ENCODE measurements at regions not wholly inside any gene's neighbourhood (a gene's known extent, or its start where the extent isn't known, plus 50 kb on each side); places are given as distances from the start of the nearest gene placed in this dataset.
"Not testable (repeated sequence)": the region's sequence is repeated elsewhere in the genome, so short reads cannot be mapped to it uniquely, and the experiment has no call there.

DNA sequence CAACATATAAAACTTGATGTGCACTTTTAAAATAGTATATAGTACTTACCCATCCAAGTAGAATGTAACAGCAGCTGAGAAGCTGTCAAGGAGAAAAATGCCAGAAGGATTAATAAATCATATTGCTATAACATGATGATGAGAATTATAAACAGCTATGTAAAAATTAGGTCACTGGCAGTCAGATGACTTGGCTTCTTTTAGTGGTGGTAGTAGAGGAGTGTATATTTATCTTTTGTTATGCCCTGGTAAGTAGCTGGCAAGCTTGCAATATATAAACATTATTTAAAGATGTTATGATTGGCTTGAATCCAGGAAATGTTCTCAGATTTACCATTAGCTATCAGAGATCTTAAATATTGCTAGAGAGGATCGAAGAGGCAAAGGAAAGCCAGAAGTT is 471.0 kb upstream of the MGAT4C start:
- DNase-seq = no peak

DNA sequence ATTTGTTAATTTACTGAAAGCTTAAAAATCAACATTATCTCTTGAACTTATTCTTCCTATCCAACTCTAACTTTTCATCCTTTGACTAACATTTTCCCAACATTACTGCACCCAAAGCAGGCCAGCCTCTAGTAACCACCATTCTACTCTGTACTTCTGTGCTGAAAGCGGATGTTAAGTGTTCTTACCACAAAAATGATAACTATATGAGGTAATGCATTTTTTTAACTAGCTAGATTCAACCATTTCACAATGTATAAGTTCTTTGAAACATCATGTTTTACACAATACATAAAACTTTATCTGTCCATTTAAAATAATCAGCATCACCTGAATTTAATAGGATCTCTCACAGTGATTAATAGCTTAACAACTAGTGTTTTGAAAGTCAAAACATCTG is 468.5 kb upstream of the MGAT4C start:
- DNase-seq = no peak

DNA sequence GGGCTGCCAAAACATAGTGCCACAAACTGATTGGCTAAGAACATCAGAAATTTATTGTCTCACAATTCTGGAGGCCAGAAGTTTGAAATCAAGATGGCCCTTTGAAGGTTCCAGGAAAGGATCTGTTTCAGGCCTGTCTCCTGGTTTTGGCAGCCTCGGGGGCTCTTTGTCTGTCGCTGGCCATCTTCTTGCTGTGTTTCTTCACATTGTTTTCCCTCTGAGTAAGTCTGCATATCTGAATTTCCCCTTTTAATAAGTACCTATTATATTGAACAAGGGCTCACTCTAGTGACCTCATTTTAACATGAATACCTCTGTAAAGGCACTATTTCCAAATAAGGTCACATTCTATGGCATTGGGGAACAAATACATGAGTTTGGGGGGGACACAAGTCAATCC is 467.1 kb upstream of the MGAT4C start:
- no peak for DNase-seq

DNA sequence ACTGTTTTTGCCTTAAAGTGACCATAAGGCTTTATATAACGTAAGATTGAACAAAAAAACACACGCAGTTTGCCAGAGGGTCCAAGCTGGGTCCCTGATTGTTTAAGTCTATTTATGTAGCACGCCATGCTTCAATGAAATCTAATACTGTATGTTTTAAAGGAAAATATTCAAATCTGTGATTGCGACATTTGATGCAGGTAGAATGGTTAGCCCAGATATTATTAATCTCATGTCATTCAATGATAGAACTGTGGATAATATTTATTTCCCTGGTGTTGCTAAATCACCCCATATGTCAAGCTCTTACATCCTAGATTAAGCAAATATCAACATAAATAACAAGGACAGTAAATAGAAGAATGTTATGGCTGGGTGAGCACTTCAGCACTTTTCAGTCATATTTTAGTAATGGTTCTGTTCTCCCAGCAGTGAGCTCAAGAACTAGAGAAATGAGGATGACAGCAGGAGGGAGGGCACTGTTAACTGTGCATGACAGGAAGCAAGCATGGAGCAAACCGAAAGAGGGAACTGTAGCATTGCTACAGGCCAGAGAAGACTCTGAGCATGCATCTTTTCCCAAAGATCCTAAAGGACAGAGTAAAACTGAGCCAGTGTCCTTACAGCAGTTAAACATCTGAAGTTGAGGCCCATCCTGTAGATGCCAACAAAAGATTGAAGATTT is 465.7 kb upstream of the MGAT4C start:
- DNase-seq = no peak

DNA sequence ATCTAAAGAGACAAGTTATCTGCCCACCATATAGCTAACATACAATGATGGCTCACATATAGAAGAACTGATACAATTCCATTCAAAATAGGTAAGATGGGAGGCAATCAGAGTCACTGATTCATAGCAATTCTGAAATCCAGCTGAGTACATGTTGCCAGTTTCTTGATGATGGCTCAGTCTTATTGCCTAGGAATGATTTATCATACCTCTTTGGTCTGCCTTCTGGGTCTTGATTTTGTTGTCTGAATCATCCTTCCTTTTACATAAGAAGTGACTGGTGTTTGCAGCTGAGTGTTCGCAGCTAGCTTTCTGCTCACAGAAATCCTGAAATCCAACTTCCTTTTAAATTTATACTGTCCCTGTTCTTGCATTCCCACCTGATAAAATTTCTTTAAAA is 463.2 kb upstream of the MGAT4C start:
- no peak for DNase-seq

DNA sequence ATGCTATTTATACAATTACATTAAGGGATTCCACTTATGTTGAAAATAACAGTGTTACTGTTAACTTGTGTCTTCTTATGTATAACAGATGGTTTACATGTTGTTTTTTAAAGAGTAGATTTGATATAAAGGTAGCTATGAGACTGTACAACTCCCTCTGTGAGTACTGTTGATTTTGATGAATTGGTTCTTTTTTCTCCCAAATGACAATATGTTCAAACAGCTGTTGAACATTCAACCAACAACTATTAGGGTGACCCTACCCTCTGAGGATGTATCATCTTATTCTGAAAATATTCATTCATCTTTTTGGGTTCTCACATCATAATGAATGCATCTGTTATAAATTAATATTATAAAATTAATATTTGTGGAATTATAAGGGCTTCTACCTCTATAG is 456.9 kb upstream of the MGAT4C start:
- DNase-seq = no peak

DNA sequence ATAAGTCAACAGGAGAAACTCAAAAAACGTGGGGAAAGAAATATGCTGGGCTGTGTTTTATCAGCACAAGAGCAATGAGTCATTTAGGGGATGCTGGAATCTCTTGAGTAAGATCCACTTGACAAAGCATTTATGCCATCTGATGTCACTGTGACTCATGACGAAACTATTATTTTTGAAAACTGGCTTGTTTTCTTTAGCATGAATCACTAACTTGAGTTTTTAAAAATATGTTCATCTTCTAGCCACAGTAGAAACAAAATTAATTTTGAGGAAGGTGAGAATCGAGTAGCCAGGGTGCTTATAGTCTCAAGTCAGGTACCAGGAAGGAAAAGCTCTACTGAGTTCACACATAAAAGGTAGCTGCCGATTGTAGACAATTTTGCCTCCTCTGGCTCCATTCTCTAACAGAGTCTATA is 456.2 kb upstream of the MGAT4C start:
- DNase-seq = no peak

DNA sequence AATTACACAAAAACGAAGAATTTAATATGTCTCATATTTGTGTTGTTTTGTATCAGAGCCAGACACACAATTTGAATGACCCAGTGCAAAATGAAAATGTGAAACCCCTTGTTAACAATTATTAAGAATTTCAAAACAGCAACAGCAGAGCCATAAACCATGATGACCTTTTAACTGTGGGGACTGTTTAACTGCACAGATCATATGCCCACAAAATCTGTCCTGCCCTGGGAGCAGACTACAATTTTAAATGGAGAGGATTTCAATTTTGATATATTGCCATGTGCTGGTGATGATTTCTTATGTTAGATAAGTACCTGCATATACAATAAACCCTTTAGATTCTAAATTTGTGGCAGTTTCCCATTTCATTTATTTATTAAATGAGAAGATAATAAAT is 455.5 kb upstream of the MGAT4C start:
- no peak for DNase-seq

DNA sequence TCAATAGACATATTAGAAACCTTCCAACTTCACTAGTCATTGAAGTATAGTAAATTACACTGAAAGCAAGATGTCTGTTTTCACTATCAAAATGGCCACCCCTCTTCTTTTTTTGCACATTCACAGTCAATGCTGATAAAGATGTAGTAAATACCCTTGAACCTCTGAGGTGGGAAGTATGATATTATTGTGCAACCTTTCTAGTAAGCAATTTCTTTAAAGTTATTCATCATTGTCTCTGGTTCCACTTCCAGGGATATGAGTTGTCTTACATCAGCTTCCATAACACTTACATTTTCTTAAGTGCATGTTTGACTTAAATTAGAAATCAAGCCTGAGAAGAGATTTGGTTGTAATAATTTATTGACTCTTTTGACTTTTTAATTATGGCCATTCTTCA is 453.9 kb upstream of the MGAT4C start:
- DNase-seq = no peak

DNA sequence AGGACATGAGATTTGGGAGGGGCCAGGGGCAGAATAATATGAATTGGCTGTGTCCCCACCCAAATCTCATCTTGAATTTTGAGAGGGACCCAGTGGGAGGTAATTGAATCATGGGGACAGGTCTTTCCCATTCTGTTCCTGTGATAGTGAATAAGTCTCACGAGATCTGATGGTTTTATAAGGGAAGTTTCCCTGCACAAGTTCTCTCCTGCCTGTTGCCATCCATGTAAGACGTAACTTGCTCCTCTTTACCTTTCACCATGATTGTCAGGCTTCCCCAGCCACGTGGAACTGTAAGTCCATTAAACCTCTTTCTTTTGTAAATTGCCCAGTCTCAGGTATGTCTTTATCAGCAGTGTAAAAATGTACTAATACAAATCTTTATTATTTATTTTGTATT is 452.8 kb upstream of the MGAT4C start:
- not testable (repeated sequence) for DNase-seq

DNA sequence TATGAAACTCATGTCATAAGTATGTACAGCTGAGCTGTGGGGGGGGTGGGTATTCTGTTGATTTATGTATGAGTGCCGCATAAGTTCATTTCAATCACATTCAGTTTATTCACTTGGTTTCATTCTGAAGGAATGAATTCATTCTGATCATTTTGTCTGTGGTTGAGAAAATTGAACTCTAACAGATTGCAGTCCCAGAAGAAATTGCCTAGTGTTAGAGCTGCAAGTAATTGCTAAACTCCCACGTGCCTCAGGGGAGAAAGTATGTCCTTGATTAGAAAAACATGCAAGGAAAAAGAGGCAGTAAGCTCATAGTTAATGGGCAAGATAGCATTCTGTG is 442.4 kb upstream of the MGAT4C start:
- no peak for DNase-seq

DNA sequence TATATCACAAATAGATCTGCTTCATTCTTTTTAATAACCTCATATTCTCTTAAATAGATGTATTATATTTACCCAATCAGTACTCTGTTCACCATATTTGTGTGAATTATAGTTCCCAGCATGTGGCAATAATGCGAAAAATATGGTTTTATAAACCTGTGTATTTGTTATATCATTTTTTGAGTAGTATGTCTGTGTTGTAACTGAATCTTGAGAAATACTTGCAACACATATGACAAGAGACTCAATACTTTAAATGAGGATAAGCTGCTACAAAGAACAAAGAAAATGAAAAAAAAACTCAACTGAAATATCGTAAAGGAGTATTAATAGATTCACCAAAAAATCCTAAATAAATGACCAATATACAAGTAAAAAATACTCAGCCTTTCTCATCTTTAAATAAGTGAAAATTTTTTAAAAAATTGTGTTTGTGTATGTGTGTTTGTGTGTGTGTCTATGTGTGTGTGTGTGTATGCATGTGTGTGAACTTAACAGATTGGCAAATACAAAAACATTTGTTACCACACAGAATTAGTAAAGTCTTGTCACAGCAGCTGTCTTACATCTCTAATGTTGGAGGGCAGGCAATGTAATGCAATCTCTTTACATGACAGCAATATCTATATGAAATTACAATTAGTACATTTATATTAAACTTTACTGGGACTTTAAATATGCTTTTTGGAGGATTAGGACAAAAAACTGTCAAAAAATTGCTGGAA is 441.9 kb upstream of the MGAT4C start:
- DNase-seq = no peak

DNA sequence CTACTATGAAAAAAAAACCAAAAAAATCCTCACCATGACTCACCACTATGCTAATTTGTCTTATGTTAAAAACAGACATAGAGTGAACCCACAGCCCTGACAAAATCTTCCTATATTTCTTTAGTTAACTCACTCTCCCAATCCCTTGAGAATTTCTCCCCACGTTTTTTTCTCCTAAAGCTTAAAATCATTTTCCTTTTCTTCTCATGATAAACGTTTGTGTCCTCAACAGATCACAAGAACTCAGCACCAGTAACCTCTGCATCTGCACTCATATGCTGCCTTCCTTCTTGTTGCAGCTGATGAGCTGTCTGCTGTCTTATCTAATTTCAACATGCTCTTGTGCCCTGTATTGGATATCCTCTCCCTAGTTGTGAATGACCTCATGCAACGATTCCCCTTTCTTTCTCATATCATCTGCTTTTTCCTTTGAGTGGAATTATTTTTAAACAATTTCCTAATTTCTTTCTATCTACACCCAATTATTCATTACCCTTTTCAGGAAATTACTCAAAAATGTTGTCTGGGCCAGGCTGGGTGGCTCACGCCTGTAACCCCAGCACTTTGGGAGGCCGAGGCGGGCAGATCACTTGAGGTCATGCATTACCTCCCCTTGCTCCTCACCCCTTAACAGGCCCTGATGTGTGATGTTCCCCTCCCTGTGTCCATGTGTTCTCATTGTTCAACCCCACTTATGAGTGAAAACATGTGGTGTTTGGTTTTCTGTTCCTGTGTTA is 427.5 kb upstream of the MGAT4C start:
- no peak for DNase-seq

DNA sequence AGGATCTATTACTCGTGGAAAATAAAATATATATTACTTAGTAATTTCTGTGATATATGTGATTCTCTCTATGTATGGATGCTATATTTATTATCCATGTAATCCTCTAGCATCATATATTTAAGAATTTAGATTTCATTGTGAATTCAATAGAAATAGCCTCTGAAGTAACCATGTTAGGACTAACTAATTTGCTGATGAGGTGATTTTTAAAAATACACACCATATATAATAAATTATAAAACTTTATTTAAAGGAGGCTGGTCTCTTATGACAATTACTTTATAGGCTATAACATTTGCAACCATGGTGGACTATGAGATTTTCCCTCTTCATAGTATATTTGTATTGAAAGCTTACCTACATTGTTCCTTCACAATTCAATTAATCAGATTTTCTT is 424.9 kb upstream of the MGAT4C start:
- DNase-seq = no peak

DNA sequence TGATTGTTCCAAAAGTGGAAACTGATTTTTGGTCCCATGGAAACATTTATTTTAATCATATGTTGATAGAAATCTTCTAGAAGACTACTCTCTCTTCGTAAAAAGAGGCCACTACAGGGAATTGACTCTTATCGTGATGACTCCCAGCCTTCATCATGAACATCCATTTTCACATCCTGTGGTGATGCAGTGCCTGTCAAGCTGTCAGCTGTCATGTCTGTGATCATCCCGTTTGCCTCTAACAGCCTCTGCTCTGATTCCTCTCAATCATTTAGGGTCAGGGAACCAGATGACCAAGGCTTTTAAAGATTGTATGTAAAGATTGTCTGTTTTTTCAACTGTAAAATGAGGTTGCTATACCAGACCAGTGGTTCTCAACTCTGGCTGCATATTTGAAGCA is 419.0 kb upstream of the MGAT4C start:
- DNase-seq = no peak

DNA sequence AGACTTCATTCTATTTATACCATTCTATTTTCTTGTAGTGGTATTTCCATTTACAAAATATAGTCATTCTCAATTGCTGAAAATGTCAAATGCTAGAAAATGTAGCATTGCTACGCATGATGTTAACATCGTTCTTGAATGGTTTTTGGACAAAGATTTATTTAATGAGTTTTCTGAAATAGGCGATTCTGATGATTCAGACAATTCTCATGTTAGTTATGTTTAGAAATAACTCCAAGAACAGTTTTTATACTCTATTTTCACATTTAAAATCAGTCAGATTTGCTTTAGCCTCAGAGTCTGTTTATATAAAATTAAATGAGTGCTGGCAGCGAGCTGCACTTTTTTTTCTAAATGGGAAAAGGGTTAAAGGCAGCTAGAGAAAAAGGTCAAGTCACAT is 414.8 kb upstream of the MGAT4C start:
- no peak for DNase-seq

DNA sequence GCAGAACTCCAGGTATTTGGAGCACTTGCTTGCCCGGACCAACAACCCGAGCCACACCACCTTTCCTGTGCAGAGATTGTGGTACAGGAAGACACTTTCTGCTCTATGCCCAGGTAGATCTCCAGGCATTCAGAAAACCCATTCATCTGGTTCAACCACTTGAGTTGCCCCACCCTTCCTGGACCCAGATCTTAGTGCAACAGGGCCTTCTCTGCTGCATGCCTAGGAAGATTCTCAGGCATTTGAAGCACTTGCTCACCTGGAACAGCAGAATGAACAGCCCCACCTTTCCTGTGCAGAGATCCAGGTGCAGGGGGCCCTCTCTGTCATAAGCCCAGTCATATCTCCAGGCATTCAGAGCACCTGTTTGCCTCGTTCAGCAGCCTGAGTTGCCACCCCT is 412.8 kb upstream of the MGAT4C start:
- DNase-seq = no peak

DNA sequence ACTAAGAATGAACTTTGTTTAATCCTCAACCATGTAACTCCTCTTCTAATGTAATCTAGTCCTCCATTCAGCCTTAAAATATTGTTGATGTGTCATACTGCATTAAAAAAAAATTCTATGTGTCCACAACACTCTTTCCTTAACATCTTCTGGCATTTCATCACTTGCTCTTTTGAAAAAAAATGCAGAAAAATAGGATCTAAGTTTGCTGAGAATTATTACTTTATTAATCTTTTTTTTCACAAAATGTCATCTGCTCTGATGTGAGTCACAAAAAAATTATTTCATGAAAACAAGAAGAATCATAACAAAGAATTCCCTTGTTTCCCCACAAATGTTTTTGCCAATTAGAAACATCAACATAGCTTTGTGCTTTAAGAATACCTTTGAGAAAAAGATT is 410.1 kb upstream of the MGAT4C start:
- no peak for DNase-seq

DNA sequence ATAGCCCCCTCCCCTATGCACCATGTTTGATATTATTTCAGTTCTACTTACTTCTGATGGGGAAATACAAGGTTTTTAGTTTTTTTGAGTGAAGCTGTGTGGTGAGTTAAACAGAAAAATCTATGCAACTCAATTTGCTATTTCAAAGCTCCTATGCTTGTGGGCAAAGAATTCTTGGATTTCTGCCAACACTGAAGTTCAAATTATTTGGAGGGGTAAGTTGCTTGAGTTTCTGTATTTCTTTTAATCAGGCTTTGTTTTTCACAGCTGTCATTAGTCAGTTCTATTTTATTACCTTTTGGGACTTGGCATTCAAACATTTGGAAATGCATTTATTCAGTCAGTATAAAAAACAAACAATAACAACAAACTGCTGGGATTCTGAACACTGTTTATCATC is 407.5 kb upstream of the MGAT4C start:
- no peak for DNase-seq

DNA sequence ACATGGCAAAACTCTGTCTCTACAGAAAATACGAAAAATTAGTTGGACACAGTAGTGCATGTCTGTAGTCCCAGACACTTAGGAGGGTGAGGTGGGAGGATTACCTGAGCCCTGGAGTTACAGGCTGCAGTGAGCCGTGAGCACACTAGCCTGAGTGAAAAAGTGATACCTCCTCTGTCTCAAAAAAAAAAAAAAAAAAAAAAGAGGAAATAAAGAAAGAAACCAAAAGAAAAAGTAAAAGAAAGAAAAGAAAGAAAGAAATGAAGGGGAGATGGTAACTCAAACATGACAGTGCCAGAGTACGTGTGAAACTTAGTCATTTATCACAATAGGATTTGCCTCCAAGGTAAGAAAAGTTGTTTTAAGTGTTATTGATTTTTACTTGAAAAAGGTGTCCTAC is 407.0 kb upstream of the MGAT4C start:
- no peak for DNase-seq

DNA sequence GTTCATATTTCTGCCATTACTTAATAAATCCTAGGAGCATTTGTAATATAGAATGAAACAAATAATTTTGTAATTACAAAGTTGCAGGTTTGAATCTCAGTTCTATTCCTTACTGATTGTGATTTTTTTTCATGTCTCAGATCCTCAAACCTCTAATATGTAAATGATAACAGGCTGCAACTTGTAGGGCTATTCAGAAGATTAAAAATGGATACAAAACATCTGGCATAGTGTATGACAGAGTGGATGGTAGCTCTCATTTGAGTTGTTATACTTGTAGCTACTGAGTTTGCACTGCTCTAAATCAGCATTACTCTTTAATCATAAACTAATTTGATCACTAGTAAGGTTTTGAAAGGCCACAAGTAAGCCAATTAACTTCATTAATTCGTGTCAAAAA is 406.3 kb upstream of the MGAT4C start:
- no peak for DNase-seq

DNA sequence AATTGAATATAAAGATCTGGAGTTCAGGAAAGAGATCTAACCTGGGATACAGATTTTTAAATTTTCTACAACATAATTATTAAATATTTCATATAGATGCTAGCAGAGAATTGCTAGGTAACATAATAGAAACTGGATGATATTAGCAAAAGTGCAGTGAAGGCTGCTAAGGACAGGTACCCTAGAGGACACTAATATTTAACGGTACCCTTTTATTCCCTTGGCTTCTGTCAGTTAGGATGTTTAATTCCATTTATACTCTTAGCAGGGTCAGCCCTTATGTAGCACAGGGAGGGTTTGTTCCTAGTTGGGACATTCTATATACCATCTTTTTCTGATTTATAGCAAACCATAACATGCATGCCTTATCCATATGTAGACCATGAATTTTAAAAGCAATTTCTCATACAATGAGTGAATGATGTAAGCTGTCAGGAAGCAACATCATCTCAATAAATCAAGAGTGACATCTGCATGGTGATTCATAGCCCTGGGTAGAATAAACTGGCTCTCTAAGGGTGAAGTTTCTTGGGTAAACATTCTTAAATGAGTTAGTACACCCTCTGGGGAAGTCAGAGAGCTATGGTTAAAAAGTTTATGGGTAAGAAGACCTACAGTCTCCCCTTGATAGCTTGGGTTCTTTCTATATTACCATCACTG is 404.4 kb upstream of the MGAT4C start:
- DNase-seq = no peak

DNA sequence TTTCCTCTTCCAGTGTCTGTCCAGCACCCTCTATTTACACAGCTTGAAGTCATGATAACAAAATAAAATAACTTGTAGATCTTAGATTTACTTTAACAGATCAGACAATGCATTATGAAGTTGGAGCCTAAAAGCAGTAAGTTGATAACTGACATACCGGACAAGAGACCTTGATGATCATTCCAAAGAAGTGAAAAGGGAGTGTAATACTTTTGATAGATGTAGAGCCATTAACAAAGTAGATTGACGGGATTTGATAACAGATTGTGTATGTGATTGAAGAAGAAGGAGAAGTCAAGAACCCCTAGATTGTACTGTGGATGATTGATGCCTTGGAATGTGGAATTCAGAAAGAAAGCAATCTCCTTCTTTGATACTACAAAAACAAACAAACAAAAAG is 403.8 kb upstream of the MGAT4C start:
- no peak for DNase-seq

DNA sequence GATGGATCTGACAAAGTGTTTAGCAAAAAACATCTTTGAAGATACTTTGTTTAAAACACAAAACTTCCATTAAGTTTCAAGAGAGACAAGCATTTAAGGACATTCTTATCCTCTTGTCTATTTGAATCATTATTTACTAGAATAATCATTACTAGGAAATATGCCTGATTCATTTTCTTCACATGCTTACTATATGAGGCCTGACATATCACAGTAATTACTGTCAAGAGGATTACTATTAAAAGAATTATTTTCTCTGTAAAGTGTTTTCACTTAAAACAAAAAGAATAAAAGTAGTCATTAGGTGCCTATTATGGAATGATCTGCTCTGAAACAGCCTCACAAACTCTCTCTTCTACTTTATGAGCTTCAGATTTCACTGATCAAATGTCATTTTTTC is 402.1 kb upstream of the MGAT4C start:
- DNase-seq = no peak

All from NCI-H2171 (cell line).